ENCODE measurements at regions not wholly inside any gene's neighbourhood (a gene's known extent, or its start where the extent isn't known, plus 50 kb on each side); places are given as distances from the start of the nearest gene placed in this dataset.

GRCh38 chrX:124518885-124519284 is 172.5 kb downstream of the SH2D1A start:
- Histone ChIP-seq H3K27me3 (replicated peaks in 1 of 7) (no peaks in the 10 kb centered on the region), H3K27ac (no peak overlapping the region), H3K4me3 (no peak overlapping the region), H3K36me3 (no peaks in the 10 kb centered on the region), H3K9me3 (peaks cover 0 to 16% (median 1%) of the 10 kb centered on the region in 8 donors), H3K4me1 (no peaks in the 10 kb centered on the region)
- WGBS, 5 donors, result 73 to 100% (median 91%) methylated on average over 1 of the region's 1 CpG
- no peak for TF ChIP-seq POLR2AphosphoS5 (IDR thresholded peaks at IDR 0.05)
- no peak for TF ChIP-seq POLR2A (IDR thresholded peaks at IDR 0.05)
- TF ChIP-seq CTCF (IDR thresholded peaks at IDR 0.05 in 8 of 11, conservative IDR thresholded peaks at IDR 0.05 in 3 of 11), result no peak
- no peak for DNase-seq
- intact Hi-C loops (cut with DNase I; ENCODE audit: low total_unique reads), result no loop called here

- Histone ChIP-seq H3K4me1 (no peaks in the 10 kb centered on the region), H3K27ac (no peak overlapping the region), H3K27me3 (replicated peaks in 1 of 7) (no peaks in the 10 kb centered on the region), H3K36me3 (no peaks in the 10 kb centered on the region), H3K4me3 (no peak overlapping the region), H3K9me3 (no peaks in the 10 kb centered on the region)
- intact Hi-C loops (cut with DNase I; ENCODE audit: low total_unique reads), result no loop called here
- WGBS, 5 donors, result 67 to 85% (median 81%) methylated on average over 3 of the region's 3 CpGs
- DNase-seq, result no peak
- TF ChIP-seq CTCF (IDR thresholded peaks at IDR 0.05 in 8 of 11, conservative IDR thresholded peaks at IDR 0.05 in 3 of 11) (no peak), POLR2AphosphoS5 (IDR thresholded peaks at IDR 0.05) (no peak), POLR2A (IDR thresholded peaks at IDR 0.05) (no peak)
Observed at GRCh38 chrX:124524852-124525251, 178.5 kb downstream of the SH2D1A start.

GRCh38 chrX:124529786-124530185 is 183.4 kb downstream of the SH2D1A start:
- WGBS, 5 donors, result 77 to 97% (median 89%) methylated on average over 3 of the region's 3 CpGs
- H3K4me1 ChIP-seq, result no peaks in the 10 kb centered on the region
- no peak overlapping the region for H3K4me3 ChIP-seq
- intact Hi-C loops (cut with DNase I; ENCODE audit: low total_unique reads), result no loop called here
- no peak for TF ChIP-seq POLR2A (IDR thresholded peaks at IDR 0.05)
- TF ChIP-seq CTCF (IDR thresholded peaks at IDR 0.05 in 8 of 11, conservative IDR thresholded peaks at IDR 0.05 in 3 of 11), result no peak
- TF ChIP-seq POLR2AphosphoS5 (IDR thresholded peaks at IDR 0.05), result no peak
- H3K36me3 ChIP-seq, result no peaks in the 10 kb centered on the region
- no peaks in the 10 kb centered on the region for H3K9me3 ChIP-seq
- DNase-seq, result no peak
- no peak overlapping the region for H3K27ac ChIP-seq
- no peaks in the 10 kb centered on the region for H3K27me3 ChIP-seq (replicated peaks in 1 of 7)

- no peak for DNase-seq
- H3K4me1 ChIP-seq, result no peaks in the 10 kb centered on the region
- WGBS, 5 donors, result 88 to 95% (median 90%) methylated on average over 1 of the region's 1 CpG
- intact Hi-C loops (cut with DNase I; ENCODE audit: low total_unique reads), result no loop called here
- H3K36me3 ChIP-seq, result no peaks in the 10 kb centered on the region
- TF ChIP-seq CTCF (IDR thresholded peaks at IDR 0.05 in 8 of 11, conservative IDR thresholded peaks at IDR 0.05 in 3 of 11) (no peak), POLR2A (IDR thresholded peaks at IDR 0.05) (no peak), POLR2AphosphoS5 (IDR thresholded peaks at IDR 0.05) (no peak)
- no peaks in the 10 kb centered on the region for H3K27me3 ChIP-seq (replicated peaks in 1 of 7)
- no peak overlapping the region for H3K27ac ChIP-seq
- no peaks in the 10 kb centered on the region for H3K9me3 ChIP-seq
- H3K4me3 ChIP-seq, result no peak overlapping the region
Observed at GRCh38 chrX:124530803-124531202, 184.4 kb downstream of the SH2D1A start.
